KOPT-K1 (cell line): ENCODE measurements at regions not wholly inside any gene's neighbourhood (a gene's known extent, or its start where the extent isn't known, plus 50 kb on each side); places are given as distances from the start of the nearest gene placed in this dataset.
"Not testable (repeated sequence)": the region's sequence is repeated elsewhere in the genome, so short reads cannot be mapped to it uniquely, and the experiment has no call there.

Experiments
- H3K27ac ChIP-seq: fragments of 200-600 bp; sonication (generic); 2 replicates; pipeline ENCODE4 v1.5.1; 2016; ENCODE audit warnings: antibody characterized with exemption, mild to moderate bottlenecking, low read depth, low read length; ENCODE audit not compliant: poor library complexity, severe bottlenecking
- H3K36me3 ChIP-seq: fragments of 200-600 bp; sonication (generic); 2 replicates; pipeline ENCODE4 v1.5.1; 2017; ENCODE audit warnings: antibody characterized with exemption, mild to moderate bottlenecking, low read length, moderate library complexity; ENCODE audit not compliant: insufficient read depth
- H3K9me3 ChIP-seq: fragments of 200-600 bp; sonication (generic); 2 replicates; pipeline ENCODE4 v1.5.1; 2017; ENCODE audit warnings: antibody characterized with exemption, low read length, mild to moderate bottlenecking; ENCODE audit not compliant: insufficient read depth, poor library complexity, severe bottlenecking

DNA sequence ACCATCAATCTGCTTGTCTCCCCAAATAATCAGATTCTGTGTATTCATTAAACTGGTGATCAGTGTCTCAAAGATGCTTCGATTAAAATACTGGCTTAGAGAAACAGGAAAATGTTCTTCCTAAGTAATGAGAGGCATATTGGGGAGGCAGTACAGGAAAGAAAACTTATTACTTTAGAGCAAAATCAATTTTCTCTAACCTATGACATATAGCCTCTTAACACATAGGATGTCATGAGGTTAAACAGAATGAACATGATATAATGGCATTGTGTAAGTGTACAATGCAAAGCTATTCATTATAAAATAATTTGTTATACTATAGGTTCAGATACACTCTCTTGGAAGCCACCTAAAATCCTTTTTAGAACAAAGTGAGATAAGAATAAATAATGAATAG, 819.3 kb downstream of the KCNJ2 start:
- H3K27ac ChIP-seq = no peak overlapping the region
- no peaks in the 10 kb centered on the region for H3K36me3 ChIP-seq
- peaks cover 23% of the 10 kb centered on the region for H3K9me3 ChIP-seq

DNA sequence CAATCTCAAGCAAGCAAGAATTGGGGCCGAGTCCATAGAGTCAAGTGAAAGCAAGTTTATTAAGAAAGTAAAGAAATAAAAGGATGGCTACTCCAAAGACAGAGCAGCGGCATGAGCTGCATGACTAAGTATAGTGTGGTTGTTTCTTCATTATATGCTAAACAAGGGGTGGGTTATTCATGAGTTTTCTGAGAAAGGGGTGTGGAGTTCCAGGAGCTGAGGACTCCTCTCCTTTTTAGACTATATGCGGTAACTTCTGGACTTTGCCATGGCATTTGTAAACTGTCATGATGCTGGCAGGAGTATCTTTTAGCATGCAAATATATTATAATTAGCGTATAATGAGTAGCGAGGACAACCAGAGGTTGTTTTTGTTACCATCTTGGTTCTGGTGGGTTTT, 819.9 kb downstream of the KCNJ2 start:
- Histone ChIP-seq H3K36me3 (no peaks in the 10 kb centered on the region), H3K27ac (no peak overlapping the region), H3K9me3 (peaks cover 17% of the 10 kb centered on the region)

DNA sequence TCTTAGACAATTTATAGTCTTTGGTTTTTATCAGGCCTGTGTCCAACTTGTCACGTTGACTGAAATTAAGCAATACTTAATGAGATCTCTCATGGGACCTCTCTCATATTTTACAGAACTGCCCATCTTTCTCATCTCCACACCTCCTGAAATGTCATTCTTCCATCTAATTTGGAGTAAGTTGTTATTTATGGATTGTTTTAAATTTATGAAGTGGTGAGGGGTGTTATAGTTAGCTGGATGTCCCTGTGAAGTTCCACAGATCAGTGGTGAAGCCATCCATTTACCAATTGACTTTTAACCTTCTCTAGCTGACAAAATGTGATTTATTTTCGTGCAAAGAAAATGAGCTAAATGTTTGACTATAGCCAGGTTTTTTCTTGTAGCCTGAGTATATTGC, 824.9 kb downstream of the KCNJ2 start:
- peaks cover 6% of the 10 kb centered on the region for H3K9me3 ChIP-seq
- H3K36me3 ChIP-seq = no peaks in the 10 kb centered on the region
- no peak overlapping the region for H3K27ac ChIP-seq

DNA sequence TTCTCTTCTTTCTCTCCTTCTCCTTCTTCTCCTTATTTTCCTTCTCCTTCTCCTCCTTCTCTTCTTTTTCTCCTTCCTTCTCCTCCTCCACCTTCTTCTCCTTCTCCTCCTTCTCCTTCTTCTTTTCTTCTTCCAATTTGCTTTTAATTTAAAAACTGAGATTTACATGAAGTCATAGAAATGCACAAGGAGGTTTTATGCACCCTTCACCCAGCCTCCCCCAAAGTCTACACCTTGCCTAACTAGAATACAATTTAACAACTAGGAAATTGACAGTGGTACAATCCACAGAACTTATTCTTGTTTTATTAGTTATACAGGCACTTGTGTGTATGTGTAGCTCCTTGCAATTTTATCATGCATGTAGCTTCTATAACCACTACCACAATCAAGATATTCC, 826.7 kb downstream of the KCNJ2 start:
- Histone ChIP-seq H3K9me3 (peaks cover 6% of the 10 kb centered on the region), H3K27ac (no peak overlapping the region), H3K36me3 (no peaks in the 10 kb centered on the region)

DNA sequence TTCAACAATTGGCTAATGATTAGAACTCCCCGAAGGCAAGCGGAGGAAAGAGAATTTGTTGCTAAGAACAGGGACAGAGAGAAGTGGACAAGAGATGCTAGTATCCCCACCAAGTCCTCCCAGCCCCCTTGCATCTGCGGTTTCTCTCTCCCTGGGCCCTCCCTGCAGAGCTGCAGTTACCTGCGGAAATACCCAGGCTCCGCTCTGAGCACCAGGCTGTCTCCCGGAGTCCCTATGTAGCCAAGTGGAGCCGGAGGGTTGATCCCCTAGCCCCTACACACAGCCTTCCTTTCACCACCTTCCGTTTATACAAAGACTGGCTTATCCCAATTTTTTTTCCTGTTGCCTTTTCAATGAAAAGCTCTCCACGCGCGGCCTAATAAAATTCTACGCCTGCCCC, 834.4 kb downstream of the KCNJ2 start:
- H3K9me3 ChIP-seq = no peaks in the 10 kb centered on the region
- H3K27ac ChIP-seq = no peak overlapping the region
- no peaks in the 10 kb centered on the region for H3K36me3 ChIP-seq

DNA sequence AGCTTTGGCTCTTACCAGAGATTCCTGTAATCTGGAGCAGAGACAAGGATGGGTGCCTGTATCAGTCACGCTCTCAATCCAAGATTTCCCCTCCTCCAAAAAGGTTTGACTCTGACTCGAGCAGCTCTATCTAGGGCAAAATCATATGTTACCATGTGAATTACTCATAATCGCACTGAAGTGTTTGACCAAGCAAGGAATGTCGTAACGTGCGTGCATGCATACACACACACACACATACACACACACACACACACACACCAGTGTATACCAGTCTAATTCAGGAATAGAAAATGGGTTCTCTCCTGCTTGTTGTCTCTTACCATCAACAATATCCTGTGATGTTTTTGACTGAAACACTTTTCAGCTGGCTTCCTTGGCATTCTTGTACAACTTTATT, 835.1 kb downstream of the KCNJ2 start:
- Histone ChIP-seq H3K36me3 (no peaks in the 10 kb centered on the region), H3K9me3 (no peaks in the 10 kb centered on the region), H3K27ac (no peak overlapping the region)

DNA sequence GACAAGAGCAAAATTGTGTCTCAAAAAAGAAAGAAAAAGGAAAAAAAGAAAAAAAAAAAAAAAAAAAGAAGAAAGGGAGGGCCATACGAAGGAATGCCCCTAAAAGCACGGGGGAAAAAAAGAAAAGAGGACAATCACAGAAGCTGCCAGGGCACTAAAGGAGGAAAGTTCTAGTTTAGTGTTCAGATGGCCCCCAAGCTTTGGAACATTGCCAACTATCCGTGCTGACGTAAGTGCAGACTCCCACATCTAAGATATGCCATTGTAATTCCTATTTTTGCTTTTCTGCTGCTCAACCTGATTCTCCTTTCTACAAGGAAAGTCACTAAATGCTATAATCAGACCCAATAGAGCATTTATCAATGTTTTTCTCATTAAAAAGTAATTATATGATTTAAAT, 842.1 kb downstream of the KCNJ2 start:
- Histone ChIP-seq H3K9me3 (peaks cover 4% of the 10 kb centered on the region), H3K27ac (no peak overlapping the region), H3K36me3 (no peaks in the 10 kb centered on the region)

DNA sequence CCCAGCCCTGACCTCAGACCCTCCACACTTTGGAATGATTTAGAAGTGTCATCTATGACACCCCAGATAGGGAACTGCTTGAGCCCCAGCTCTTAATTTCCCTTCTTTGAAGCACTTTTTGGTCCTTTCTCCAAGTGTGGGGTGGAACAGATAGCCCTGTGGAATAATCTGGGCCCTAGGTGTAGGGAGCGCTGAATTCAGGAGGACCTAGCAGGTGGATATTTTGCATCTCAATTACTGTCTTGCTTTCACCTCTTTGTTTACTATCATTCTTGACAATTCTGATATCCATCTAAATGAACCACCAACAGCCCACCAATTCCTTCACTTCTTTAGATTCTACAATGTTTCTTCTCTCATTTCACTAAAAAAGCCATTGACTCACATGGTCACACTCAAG, 850.4 kb downstream of the KCNJ2 start:
- no peaks in the 10 kb centered on the region for H3K9me3 ChIP-seq
- no peak overlapping the region for H3K27ac ChIP-seq
- no peaks in the 10 kb centered on the region for H3K36me3 ChIP-seq

DNA sequence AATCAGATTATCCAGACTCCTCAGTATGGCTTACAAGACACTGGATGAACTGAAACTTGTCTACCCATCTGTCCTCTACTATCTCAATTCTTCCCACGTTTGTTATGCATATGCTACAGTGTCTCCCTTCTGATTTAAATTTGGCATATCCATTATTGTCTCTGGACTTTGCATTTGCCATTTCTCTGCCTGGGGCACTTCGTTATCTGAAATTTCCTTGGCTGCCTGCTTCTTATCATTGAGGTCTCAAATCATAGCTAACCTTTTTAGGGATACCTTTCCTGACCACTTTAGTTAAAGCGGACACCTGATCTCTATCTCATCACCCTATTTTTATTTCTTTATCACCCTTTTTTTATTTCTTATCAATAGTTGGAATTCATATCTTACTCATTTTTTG, 853.4 kb downstream of the KCNJ2 start:
- Histone ChIP-seq H3K36me3 (no peaks in the 10 kb centered on the region), H3K27ac (no peak overlapping the region), H3K9me3 (no peaks in the 10 kb centered on the region)

DNA sequence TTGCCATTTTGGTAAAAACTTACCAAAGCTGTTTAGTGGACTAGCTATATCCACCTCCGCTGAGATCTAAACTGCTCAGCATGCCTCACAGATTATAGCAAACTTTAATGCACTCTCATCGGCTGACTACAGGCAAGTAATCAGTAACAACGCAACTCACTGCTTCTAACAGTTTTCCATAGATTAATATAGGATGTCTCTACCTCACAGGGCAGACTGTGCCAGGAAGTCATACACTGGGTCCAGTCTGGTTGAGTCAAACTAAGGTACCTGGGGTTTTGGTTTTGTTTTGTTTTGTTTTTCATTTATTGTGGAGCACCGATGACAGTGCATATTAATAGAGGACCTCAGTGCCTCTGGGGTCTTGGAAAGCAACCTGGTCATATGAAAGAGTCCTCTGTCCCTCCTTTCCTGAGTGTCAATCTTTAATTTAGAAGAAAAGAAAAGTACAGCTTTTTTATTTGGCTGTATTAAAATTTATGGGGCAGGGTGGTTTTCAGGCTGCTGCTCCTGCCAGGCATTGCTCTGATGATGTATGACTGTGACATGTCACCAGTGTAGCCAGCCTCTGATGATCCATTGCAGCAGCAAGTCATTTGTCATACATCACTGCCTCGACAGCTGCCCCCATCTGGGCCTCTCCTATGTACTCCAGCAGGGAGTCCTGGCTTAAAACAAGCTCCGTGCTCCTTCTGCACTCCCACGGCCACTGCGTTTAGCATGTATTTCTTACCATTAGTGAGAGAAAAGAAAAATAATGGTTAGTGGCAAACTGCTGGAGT, 854.1 kb downstream of the KCNJ2 start:
- Histone ChIP-seq H3K9me3 (no peaks in the 10 kb centered on the region), H3K27ac (no peak overlapping the region), H3K36me3 (no peaks in the 10 kb centered on the region)

DNA sequence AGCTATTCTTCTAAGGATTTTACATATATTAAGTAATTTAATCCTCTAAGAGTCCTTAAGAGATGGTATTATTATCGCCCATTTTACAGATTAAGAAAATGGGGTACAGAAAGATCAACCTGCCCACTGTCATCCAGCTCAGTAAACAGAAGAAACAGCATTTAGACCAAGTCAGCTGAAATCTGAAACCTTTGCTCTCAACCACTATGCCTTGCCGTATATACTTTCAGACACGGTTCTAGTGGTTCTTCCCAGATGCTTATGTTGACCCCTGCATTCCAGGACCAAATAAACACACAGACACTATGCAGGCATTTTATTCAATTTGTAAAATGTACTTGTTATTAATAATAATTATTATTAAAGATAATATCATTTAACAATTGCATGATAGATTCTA, 854.8 kb downstream of the KCNJ2 start:
- Histone ChIP-seq H3K27ac (no peak overlapping the region), H3K36me3 (no peaks in the 10 kb centered on the region), H3K9me3 (no peaks in the 10 kb centered on the region)

DNA sequence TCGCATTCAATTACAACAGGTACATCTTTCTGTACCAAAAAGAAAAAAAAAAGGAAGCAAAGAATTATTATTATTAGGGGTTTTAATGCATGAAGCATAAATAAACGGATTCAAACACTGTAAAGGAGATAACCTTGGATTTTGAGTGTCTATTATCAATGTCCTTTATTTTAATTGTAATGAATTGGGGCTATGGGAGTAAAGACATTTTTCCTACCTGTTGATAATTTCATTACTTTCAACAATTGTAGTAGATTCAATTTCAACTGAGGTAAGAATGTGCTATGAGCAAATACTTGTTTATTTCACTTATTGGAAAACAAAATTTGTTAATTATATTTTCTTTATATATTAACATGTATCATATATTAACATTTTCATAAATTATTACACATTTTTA, 855.6 kb downstream of the KCNJ2 start:
- H3K9me3 ChIP-seq = no peaks in the 10 kb centered on the region
- no peaks in the 10 kb centered on the region for H3K36me3 ChIP-seq
- no peak overlapping the region for H3K27ac ChIP-seq

DNA sequence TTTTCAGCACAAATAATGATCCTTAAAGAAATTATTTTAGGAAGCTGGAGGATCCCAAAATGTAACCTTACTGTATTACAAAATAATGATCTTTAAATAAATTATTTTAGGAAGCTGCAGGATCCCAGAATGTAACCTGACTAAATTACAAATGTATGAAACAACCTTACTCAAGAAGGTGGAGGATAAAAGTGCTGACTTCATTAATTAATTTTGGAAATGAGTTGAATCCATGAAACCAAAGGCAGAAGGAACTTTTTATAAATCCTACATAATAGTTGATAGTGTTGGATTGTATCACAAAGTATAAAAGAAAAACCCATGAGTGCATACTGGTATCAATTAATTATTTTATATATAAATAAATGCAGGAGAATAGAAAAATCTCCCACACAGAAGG, 859.9 kb downstream of the KCNJ2 start:
- Histone ChIP-seq H3K36me3 (no peaks in the 10 kb centered on the region), H3K27ac (no peak overlapping the region), H3K9me3 (no peaks in the 10 kb centered on the region)

DNA sequence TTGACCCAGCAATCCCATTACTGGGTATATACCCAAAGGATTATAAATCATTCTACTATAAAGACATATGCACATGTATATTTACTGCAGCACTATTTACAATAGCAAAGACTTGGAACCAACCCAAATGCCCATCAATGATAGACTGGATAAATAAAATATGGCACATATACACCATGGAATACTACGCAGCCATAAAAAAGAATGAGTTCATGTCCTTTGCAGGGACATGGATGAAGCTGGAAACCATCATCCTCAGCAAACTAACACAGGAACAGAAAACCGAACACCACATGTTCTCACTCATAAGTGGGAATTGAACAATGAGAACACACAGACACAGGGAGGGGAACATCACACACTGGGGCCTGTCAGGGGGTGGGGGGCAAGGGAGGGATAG, 862.0 kb downstream of the KCNJ2 start:
- not testable (repeated sequence) for H3K27ac ChIP-seq, H3K9me3 ChIP-seq, H3K36me3 ChIP-seq

DNA sequence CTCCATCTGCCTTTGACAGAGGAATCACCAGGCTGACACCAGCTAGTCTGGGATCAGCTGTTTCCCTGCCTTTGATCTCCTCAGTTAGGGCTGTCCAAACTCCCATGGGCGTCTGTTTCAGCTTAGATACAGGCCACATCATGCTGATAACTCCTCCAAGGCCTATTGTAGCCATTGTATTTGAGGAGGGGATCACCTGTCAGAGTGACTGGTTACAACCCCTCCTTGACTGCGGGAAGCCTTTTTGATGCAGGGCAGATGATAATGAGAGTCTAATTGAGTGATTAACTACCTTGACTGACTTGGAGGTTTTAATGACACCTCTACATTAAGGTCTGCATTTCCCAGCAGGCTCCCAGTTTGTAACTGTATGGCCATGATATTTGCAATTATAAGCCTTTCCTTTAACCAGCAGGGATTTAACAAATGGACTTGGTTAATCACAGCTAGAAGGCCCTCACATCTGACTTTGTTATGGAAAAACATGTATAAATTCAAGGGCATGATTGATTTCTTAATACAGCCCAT, 863.5 kb downstream of the KCNJ2 start:
- Histone ChIP-seq H3K27ac (no peak overlapping the region), H3K9me3 (no peaks in the 10 kb centered on the region), H3K36me3 (no peaks in the 10 kb centered on the region)

DNA sequence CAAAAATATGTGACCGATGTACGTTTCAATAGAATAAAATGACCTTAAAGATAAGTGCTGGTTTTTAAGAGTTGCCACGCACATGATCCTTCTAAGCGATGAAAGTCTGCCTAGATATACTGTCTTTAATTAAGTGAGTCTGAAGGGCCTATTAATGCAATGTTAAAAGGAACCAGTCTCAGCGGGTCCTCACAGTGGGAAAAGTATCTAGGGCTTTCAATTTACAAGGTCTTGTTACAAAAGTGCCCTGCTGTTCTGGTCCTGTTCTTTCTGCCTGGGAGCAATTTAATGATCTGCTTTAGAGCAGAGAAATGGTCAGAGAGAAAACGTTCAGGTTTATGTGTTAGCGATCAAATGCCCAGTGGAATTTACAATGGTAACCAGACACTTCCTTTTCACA, 864.0 kb downstream of the KCNJ2 start:
- H3K27ac ChIP-seq = no peak overlapping the region
- H3K9me3 ChIP-seq = no peaks in the 10 kb centered on the region
- no peaks in the 10 kb centered on the region for H3K36me3 ChIP-seq
